ENCODE measurements at regions not wholly inside any gene's neighbourhood (a gene's known extent, or its start where the extent isn't known, plus 50 kb on each side); places are given as distances from the start of the nearest gene placed in this dataset.

DNA sequence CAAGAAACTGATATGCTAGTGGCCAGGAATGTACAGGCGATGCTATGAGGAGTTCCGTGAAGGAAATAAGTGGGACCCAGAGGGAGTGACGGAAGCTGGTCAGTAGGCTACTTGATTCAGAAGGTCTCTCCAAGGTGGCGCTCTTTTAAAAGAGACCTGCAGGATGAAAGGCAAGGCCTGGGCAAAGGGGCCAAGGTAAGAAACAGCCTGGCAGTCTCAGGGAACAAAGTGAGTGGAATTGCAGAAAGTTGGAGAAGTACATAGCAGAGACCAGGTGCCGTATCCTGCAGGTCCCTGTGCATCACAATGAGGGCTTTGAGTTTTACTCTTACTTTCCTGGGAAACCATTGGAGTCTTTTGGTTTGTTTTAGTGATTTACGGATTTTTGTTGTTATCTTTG is 905.6 kb downstream of the BCL11B start:
- TF ChIP-seq POLR2AphosphoS5 (IDR thresholded peaks at IDR 0.05; ENCODE audit: low read depth, low read length) (no peak), POLR2A (IDR thresholded peaks at IDR 0.05; ENCODE audit: low read depth, low read length) (no peak), TAF1 (IDR thresholded peaks at IDR 0.05; ENCODE audit: low read depth, low read length) (no peak), SPI1 (IDR thresholded peaks at IDR 0.05; ENCODE audit: low read depth, low read length) (no peak), POU2F2 (IDR thresholded peaks at IDR 0.05; ENCODE audit: low read depth, low read length) (no peak)

Measured in GM12891 (cell line).